Loucy (cell line): ENCODE measurements at regions not wholly inside any gene's neighbourhood (a gene's known extent, or its start where the extent isn't known, plus 50 kb on each side); places are given as distances from the start of the nearest gene placed in this dataset.

Experiments used
- CTCF ChIP-seq: fragments of 200-600 bp; sonication (generic); conservative IDR thresholded peaks from 2 replicates; pipeline ENCODE4 v1.5.1; 2014; ENCODE audit warnings: mild to moderate bottlenecking, antibody characterized with exemption, low read length
- EZH2phosphoT487 ChIP-seq: fragments of 200-600 bp; IDR thresholded peaks from 2 replicates; pipeline ENCODE4 v1.6.1; 2018; ENCODE audit warnings: antibody characterized with exemption, mild to moderate bottlenecking, moderate library complexity, borderline replicate concordance

DNA sequence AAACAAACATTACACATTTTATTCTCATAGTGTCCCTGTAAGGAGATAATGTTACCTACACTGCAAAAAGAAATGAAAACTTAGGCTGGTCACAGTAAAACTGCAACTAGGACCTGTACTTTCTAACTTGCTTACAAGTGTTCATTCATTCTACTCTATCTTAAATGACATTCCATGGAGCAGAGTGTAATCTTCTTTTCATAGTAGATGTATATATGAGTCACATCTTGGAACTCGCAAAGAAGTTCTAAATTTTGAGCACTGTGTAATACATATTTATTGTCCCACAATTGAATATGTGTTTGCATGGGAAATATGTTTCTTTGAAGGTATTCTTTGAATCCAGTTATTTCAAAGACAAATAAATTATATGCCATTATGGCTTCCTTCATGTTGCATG, 1258.5 kb upstream of the ADGRL2 start:
- no peak for TF ChIP-seq CTCF
- TF ChIP-seq EZH2phosphoT487, result no peak
